HUDEP-2 (cell line): ENCODE measurements at regions not wholly inside any gene's neighbourhood (a gene's known extent, or its start where the extent isn't known, plus 50 kb on each side); places are given as distances from the start of the nearest gene placed in this dataset.

Experiments used
- DNase-seq, 76 experiments: peaks; one replicate each; lab custom pipeline; 2025; ENCODE audit not compliant: unreplicated experiment in 76 of 76; lab: John Stamatoyannopoulos, UW

- no peak for DNase-seq
These were observed 466.4 kb downstream of the TDRD15 start for GRCh38 chr2:21590026-21590690.

DNA sequence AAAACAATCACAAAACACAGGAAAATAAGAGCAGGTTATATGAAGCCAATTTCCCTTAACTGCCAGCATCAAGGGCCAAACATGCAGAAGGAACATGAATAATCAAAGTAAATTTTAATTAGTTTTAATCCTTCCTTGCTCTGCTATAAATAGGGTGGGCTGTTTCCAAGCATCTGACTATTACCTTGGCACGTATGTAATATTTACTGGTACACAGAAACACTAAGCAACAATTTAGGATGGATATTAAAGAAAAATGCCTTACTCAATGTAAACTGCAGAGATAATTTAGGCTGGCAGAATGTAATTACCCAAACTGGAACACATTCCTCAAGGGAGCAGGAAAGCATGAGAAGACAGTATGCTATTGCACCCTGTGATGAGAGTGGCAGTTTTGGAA lies 468.2 kb downstream of the TDRD15 start:
- no peak for DNase-seq

- no peak for DNase-seq
These were observed 475.6 kb downstream of the TDRD15 start for GRCh38 chr2:21599417-21599816.

DNA sequence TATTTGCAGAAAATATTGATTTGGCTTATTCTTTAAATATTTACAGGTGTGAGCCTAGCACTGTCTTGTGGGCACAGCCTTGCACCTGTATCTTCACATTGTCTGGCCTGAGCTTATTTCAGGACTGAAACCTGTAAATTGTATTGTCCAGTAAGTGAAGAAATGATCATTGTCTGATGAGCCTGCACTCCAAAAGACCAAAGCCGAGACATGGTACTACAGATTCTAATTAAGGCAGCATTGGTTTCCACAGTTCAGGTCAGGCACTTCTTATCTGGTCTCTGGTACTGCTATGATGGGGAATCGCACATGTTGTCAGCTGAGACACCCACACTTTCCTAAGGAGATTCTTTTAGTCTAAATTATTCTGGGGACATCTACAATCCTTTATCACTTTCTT lies 479.0 kb downstream of the TDRD15 start:
- no peak for DNase-seq

DNA sequence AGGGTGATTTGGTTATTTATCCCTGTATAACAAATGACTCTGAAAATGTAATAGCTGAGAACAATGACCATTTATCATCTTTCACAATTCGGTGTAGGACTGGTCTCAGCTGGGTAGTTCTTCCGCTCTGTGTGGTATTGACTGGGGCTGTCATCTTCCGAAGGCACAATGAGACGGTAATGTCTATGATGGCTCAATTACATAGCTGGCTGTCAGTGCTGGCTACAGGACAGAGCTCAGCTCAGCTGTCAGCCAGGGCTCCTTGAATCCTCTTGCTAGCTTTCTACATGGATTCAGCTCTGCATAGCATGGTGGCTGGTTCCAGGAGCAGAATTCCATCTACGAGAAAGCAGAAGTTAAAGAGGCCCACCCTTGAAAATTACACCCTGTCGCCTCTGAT lies 483.8 kb downstream of the TDRD15 start:
- DNase-seq = no peak

DNA sequence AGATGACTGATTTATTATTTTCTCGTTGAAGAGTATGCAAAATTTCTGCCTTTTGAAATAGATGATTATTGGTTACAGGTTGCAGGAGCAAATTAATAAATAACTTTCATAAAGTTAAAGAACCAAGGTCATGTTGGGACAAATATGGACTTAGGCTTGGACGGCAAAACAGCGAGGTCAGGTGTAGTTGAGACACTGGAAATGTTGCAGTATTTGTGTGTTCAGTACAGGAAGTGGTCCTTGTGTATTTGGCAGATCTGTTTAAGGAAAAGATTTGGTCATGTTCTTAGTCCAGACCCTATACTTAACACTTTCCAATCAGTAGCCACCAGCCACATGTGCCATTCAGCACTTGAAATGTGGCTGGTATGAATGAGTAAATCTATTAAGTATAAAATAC lies 486.5 kb downstream of the TDRD15 start:
- no peak for DNase-seq

- no peak for DNase-seq
These were observed 494.2 kb downstream of the TDRD15 start for GRCh38 chr2:21617885-21618434.

DNA sequence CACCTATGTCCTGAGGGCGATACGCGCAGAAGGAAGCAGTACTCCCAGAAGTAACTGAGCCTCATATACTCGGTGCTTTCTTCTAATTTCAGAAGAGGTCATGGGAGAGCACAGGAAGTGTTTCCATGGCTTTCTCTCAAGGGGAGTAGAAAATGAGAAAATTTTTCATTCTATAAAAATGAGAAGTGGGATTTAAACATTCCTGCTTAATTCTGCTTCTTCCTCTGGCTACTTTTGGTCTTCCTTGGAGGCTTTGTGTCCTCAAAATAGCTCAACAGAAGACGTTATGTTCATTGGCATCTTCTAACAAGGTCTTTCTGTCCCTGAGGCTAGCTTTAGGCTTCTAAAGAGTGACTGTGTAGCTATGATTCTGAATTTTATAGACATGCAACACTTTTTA lies 497.0 kb downstream of the TDRD15 start:
- DNase-seq = no peak

DNA sequence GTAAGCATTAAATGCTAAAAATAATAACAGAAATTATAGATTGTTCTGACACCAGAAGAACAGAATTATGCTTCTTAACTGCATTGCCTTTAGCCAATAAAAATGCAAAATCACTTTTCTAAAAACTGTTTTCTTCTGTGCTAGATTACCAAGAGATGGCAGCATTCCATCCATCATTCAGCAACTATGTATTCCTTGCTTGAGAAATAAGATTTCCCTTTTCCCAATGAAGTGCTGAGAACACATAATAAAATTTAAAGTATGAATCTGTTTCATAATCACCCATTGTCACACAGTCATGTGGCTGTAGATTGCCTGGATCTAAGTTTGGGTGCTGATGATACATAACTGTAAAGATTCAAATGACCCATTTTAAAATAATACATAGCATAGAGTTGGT lies 504.2 kb downstream of the TDRD15 start:
- no peak for DNase-seq

GRCh38 chr2:21633015-21633414 lies 509.2 kb downstream of the TDRD15 start:
- DNase-seq = no peak

DNA sequence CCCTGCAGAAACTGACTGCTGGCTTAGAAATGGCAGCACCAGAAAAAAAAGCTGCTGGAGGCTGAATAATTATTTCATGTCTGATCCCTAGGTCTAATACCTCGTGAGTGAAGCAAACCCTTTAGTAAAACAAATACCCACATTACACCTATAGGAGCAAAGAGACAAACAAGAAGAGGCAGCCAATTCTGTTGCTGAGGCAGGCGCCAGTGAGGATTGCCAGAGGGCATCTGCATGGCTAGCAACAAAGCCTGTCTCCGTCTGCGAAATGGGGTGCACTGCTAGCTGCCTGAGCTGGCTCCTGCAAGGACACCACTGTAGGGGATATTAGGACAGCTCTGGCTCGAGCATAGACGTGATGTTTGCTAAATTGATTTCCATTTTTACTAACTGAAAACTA lies 509.7 kb downstream of the TDRD15 start:
- no peak for DNase-seq

- no peak for DNase-seq
These were observed 510.1 kb downstream of the TDRD15 start for GRCh38 chr2:21633911-21634310.

DNA sequence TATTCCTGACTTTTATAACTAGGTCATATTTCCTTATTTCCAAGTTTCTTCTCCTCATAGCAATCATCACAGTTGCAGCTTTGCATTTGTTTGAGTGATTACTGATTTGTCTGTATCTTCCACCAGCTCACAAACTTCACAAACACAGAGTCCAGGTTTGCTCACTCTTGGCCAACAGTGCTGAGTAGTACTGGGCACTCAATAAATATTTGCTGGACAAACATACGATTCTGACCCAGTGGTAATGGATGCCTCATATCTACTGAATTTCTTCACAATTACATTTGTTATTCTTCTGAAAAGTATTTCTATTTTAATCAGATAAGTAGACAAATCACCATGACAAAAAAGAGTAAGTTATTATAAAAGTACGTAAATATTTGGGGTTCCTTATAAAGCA lies 516.3 kb downstream of the TDRD15 start:
- DNase-seq = no peak

GRCh38 chr2:21642647-21643046 lies 518.9 kb downstream of the TDRD15 start:
- no peak for DNase-seq

- DNase-seq = no peak
These were observed 519.4 kb downstream of the TDRD15 start for GRCh38 chr2:21643180-21643579.

- DNase-seq = no peak
These were observed 520.5 kb downstream of the TDRD15 start for GRCh38 chr2:21644266-21644665.

DNA sequence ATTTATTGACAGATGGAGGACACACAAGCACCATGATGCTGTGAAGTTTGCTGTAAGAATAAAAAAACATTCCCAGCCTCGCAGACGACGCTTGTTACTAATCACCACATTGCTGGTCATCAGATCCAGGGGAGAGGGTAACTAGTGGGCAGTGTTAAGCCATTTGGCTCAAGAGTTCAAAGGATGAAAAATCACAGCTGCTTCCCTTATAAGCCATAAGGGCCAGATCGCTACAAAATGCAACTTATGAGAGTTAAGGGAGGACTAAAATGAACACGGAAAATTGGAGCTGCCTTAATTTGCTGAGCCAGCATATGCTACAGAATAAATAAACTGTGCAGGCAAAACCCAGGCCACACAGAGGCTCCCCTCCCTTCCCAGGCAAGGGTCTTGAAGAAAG lies 522.6 kb downstream of the TDRD15 start:
- no peak for DNase-seq

DNA sequence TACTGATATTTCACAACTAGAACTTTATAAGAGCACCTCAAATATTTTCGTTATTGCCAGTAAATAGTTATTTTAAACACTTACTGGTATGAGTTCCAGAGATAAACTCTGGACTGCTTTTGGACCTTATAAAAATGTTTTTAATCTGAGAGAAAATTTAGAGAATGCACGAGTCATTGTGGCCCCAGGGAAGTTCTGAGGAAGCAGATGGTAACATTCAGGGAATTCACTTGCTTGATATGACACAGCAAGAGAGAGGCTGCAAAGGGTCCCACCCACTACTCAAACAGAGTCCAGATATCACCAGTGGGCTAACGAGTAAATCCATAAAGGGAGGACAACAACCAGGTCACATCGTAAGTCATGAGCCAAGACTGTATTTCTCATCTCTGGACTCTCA lies 526.8 kb downstream of the TDRD15 start:
- DNase-seq = no peak

GRCh38 chr2:21655136-21655535 lies 531.4 kb downstream of the TDRD15 start:
- DNase-seq = no peak

GRCh38 chr2:21656330-21657075 lies 532.7 kb downstream of the TDRD15 start:
- no peak for DNase-seq

GRCh38 chr2:21657445-21657844 lies 533.7 kb downstream of the TDRD15 start:
- DNase-seq = no peak

DNA sequence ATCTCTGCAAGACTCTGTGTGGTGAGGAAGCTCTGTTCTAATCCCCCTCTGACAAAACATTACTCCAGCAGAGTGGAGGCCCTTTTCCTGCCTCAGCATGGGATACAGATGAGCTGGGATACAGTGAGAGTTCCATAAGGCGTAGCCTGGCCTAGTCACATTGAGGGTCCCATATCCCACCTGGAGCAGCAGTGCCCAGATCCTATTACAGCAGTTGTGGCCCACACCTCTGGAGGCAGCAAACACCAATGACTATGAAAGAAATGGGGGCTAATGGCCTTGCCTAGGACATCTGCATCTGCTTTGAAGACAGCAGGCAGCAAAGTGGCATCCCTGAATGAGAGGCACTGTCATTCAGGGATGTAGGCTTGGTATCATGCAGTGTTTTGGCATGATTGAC lies 534.5 kb downstream of the TDRD15 start:
- DNase-seq = no peak
